ENCODE measurements at regions not wholly inside any gene's neighbourhood (a gene's known extent, or its start where the extent isn't known, plus 50 kb on each side); places are given as distances from the start of the nearest gene placed in this dataset.
A peak's percentile ranks its signal among the peaks of the same experiment; 100 is the strongest.
"Not testable (repeated sequence)": the region's sequence is repeated elsewhere in the genome, so short reads cannot be mapped to it uniquely, and the experiment has no call there.

DNA sequence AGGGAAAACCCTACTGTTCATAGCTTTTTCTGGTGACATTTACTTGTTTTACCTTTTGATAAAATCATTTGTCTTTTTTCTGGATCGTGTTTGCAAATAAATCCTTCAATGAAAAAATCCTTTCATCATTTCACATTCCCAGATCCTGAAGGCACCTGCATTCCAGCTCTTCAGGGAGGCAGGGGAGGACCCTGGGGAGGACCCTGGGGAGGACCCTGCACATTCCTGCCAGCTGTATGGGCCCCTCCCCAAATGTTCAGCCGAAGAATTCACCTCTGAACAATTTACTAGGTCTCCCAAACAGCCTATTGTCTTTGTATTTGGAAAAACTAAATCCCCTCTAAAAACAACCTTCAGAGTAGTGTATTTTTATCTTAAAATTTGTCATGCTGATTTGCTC, 558.4 kb upstream of the ID2 start:
- DNase-seq (ENCODE audit: low read depth): no peak
- H3K4me3 ChIP-seq (replicated peaks; ENCODE audit: low read depth, low read length): no peak overlapping the region
- TF ChIP-seq, protein P1, sequence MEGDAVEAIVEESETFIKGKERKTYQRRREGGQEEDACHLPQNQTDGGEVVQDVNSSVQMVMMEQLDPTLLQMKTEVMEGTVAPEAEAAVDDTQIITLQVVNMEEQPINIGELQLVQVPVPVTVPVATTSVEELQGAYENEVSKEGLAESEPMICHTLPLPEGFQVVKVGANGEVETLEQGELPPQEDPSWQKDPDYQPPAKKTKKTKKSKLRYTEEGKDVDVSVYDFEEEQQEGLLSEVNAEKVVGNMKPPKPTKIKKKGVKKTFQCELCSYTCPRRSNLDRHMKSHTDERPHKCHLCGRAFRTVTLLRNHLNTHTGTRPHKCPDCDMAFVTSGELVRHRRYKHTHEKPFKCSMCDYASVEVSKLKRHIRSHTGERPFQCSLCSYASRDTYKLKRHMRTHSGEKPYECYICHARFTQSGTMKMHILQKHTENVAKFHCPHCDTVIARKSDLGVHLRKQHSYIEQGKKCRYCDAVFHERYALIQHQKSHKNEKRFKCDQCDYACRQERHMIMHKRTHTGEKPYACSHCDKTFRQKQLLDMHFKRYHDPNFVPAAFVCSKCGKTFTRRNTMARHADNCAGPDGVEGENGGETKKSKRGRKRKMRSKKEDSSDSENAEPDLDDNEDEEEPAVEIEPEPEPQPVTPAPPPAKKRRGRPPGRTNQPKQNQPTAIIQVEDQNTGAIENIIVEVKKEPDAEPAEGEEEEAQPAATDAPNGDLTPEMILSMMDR (IDR thresholded peaks at IDR 0.05; ENCODE audit: low read length, missing control alignments): no peak

DNA sequence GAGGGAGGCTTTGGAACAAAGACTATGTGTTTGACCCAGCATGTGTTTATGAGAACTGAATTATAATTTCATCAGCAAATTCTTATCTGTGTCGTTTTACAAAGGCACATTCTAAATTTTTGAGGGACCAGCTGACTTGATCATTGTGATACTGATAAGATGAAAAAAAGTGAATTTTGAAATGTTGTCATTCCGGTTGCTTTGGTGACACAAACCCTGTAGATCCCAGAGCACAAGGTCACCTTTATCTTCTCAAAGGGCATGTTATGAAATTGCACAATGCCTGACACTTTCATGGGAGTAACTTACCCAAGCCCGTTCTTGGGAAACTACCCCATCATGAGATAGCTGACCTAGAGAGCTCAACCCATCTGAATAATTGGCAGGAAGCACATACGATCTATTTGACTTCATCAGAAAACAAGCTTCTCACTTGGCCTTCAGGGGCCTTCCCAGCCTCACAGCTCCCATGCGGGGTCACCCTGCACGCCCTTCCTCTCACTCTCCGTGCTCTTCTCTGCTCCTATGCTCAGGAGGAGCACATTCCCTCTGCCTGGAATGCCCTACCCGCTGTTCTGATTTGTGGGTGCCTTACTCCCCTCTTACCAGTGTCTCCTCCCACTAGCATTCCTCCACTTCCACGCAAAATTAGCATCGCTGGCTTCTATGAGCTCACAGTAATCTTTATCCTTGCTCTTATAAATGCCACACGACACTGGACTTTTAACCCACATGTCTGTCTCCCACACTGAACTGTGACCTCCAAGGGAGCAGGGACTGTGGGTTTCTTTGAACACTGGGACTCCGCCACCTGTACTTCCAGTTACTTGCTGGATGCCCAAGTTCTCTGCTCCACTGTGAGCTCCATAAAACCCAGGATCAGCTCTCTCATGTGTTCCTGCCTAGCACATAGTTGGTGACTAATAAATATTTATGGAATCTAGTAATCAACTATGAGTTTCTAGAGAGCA, 555.8 kb upstream of the ID2 start:
- peak; percentile 90 for DNase-seq (ENCODE audit: low read depth)

DNA sequence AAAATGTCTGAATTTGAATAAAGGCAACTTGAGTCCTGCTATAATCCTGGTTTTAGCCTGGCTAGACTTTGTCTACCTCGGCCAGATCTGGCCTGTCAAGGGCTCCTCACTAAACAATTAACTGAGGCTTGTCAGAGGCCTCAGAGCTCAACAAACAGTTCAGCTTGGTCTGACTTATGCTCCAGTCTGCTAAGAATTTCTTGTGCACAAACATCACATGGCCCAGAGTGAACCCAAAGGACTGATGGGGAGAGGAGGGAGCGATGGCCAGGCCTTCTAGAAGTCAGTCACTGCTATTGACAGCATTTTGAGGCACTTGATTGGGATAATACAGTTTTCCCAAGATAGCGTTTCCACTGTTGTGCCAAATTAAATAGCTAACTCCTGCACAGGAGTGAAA, 555.1 kb upstream of the ID2 start:
- TF ChIP-seq, protein P1 (IDR thresholded peaks at IDR 0.05; ENCODE audit: low read length, missing control alignments): no peak
- no peak for DNase-seq (ENCODE audit: low read depth)
- no peak overlapping the region for H3K4me3 ChIP-seq (replicated peaks; ENCODE audit: low read depth, low read length)

More for the DNA sequence above, 555.8 kb upstream of the ID2 start:
- TF ChIP-seq, protein P1 (IDR thresholded peaks at IDR 0.05; ENCODE audit: low read length, missing control alignments): no peak
- H3K4me3 ChIP-seq (replicated peaks; ENCODE audit: low read depth, low read length): no peak overlapping the region

DNA sequence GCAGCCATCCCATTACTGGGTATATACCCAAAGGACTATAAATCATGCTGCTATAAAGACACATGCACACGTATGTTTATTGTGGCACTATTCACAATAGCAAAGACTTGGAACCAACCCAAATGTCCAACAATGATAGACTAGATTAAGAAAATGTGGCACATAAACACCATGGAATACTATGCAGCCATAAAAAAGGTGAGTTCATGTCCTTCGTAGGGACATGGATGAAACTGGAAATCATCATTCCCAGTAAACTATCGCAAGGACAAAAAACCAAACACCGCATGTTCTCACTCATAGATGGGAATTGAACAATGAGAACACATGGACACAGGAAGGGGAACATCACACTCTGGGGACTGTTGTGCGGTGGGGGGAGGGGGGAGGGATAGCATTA, 550.4 kb upstream of the ID2 start:
- not testable (repeated sequence) for H3K4me3 ChIP-seq (replicated peaks; ENCODE audit: low read depth, low read length); DNase-seq (ENCODE audit: low read depth)

DNA sequence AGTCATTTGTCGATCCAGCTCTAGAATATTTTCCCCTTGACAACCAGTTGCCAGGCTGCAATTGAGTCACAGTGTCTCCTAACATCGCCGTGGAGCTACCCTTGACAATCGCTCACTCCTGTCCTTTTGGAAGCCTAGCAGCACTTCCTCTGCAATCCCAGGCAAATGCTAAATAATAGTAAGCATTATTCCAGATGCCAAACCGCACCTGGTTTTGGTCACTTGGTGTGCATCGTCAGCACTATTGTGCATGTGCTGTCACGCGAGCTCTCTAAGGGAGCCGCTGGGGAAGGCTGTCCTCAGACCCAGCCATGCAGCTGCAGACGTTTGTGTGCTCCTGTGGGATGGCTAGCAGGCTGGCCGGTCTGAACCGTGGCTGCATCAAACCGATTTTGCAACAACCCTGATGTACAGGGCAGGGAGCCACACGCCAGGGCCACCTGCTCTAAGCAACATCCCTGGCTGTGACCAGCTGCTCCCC, 549.5 kb upstream of the ID2 start:
- H3K4me3 ChIP-seq (replicated peaks; ENCODE audit: low read depth, low read length): no peak overlapping the region
- TF ChIP-seq, protein P1 (IDR thresholded peaks at IDR 0.05; ENCODE audit: low read length, missing control alignments): no peak
- DNase-seq (ENCODE audit: low read depth): no peak

DNA sequence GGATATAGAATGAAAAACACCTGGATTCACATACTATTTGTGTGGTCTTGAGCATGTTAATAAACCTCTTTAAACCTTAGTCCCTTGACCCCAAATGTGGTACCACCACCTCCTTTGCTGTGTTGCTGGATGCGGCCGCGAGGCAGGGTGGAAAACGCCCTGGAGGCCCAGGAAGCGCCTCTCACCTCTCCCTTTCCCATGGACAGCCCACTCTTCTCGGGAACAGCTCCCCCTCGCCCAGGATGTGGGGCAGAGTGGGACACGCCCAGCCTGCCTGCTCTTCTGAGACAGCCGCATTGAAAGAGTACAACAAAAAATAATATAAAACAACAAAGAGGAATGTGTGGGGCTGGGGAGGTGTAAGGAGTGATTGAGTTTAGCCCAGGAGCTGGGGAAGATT, 549.0 kb upstream of the ID2 start:
- TF ChIP-seq, protein P1 (IDR thresholded peaks at IDR 0.05; ENCODE audit: low read length, missing control alignments): no peak
- no peak for DNase-seq (ENCODE audit: low read depth)
- H3K4me3 ChIP-seq (replicated peaks; ENCODE audit: low read depth, low read length): no peak overlapping the region

DNA sequence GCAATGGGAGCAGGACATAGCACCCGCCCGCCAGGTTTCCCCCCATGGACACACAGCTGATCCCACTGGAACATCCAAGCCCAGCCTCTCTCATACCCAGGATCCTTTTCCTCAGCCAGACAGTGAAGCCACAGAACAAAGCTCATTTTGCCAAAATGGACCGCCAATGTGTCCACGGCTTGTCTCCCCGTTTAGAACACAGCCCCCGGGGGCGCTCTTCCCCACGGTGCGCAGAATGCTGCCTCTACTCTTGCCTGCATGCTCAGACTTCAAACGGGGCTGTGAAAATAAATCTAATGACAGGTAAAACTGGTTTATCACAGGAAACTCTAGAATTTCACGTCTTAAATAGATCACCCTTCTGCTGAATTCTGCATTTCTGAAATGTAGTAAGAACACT, 548.5 kb upstream of the ID2 start:
- DNase-seq (ENCODE audit: low read depth): no peak
- no peak overlapping the region for H3K4me3 ChIP-seq (replicated peaks; ENCODE audit: low read depth, low read length)
- TF ChIP-seq, protein P1 (IDR thresholded peaks at IDR 0.05; ENCODE audit: low read length, missing control alignments): no peak

All from fibroblast of pulmonary artery (primary cell).